ENCODE measurements at regions not wholly inside any gene's neighbourhood (a gene's known extent, or its start where the extent isn't known, plus 50 kb on each side); places are given as distances from the start of the nearest gene placed in this dataset.
A peak's percentile ranks its signal among the peaks of the same experiment; 100 is the strongest.

GRCh38 chr7:9082203-9082602, 648.8 kb downstream of the NXPH1 start:
- no peak for DNase-seq

- no peak for DNase-seq
Measured at GRCh38 chr7:9083837-9084236, 650.4 kb downstream of the NXPH1 start.

GRCh38 chr7:9091282-9091681, 657.9 kb downstream of the NXPH1 start:
- no peak for DNase-seq

GRCh38 chr7:9097565-9098060, 664.2 kb downstream of the NXPH1 start:
- no peak for DNase-seq

GRCh38 chr7:9100289-9100688, 666.9 kb downstream of the NXPH1 start:
- DNase-seq = no peak

- no peak for DNase-seq
Measured at GRCh38 chr7:9102846-9103245, 669.4 kb downstream of the NXPH1 start.

GRCh38 chr7:9106747-9107146, 673.3 kb downstream of the NXPH1 start:
- no peak for DNase-seq

- DNase-seq = no peak
Measured at GRCh38 chr7:9120331-9120730, 686.9 kb downstream of the NXPH1 start.

GRCh38 chr7:9124320-9124719, 690.9 kb downstream of the NXPH1 start:
- no peak for DNase-seq

- no peak for DNase-seq
Measured at GRCh38 chr7:9125246-9125645, 691.8 kb downstream of the NXPH1 start.

GRCh38 chr7:9127901-9128300, 694.5 kb downstream of the NXPH1 start:
- no peak for DNase-seq

GRCh38 chr7:9148687-9149086, 715.3 kb downstream of the NXPH1 start:
- no peak for DNase-seq

- peak; percentile 18 for DNase-seq
Measured at GRCh38 chr7:9149499-9150082, 716.2 kb downstream of the NXPH1 start.

- peak; percentile 2 for DNase-seq
Measured at GRCh38 chr7:9163691-9164090, 730.3 kb downstream of the NXPH1 start.

GRCh38 chr7:9175871-9176270, 742.5 kb downstream of the NXPH1 start:
- no peak for DNase-seq

- DNase-seq = no peak
Measured at GRCh38 chr7:9181356-9181755, 747.9 kb downstream of the NXPH1 start.

GRCh38 chr7:9186730-9187129, 753.3 kb downstream of the NXPH1 start:
- no peak for DNase-seq

- no peak for DNase-seq
Measured at GRCh38 chr7:9189703-9190102, 756.3 kb downstream of the NXPH1 start.

GRCh38 chr7:9192969-9193368, 759.6 kb downstream of the NXPH1 start:
- no peak for DNase-seq

GRCh38 chr7:9200626-9201025, 767.2 kb downstream of the NXPH1 start:
- DNase-seq = no peak

GRCh38 chr7:9201928-9202327, 768.5 kb downstream of the NXPH1 start:
- no peak for DNase-seq

- DNase-seq = no peak
Measured at GRCh38 chr7:9204571-9204970, 771.2 kb downstream of the NXPH1 start.

- DNase-seq = no peak
Measured at GRCh38 chr7:9210114-9210513, 776.7 kb downstream of the NXPH1 start.

- no peak for DNase-seq
Measured at GRCh38 chr7:9217204-9217603, 783.8 kb downstream of the NXPH1 start.

GRCh38 chr7:9226500-9226899, 793.1 kb downstream of the NXPH1 start:
- no peak for DNase-seq

Measured in HCEC 1CT (cell line).